CD4-positive, alpha-beta memory T cell (primary cell): ENCODE measurements at regions not wholly inside any gene's neighbourhood (a gene's known extent, or its start where the extent isn't known, plus 50 kb on each side); places are given as distances from the start of the nearest gene placed in this dataset.

ENCODE experiments used
- CTCF ChIA-PET: fragments of 350-600 bp; sonication (Branson Sonifier 250); formaldehyde crosslinking; loops from one replicate; lab custom pipeline; 2021; ENCODE audit warnings: inconsistent platforms; ENCODE audit not compliant: partially characterized antibody; lab: Charles Lee
- POLR2A ChIA-PET: fragments of 350-600 bp; sonication (Branson Sonifier 250); formaldehyde crosslinking; loops from one replicate; lab custom pipeline; 2021; ENCODE audit not compliant: partially characterized antibody; lab: Charles Lee
- DNase-seq, 5 donors: peaks; one replicate each; pipeline versions ENCODE4 v3.0.0 to v3.0.0-alpha.2; 2020 to 2022; ENCODE audit warnings: mixed read lengths in 1 of 5
- H3K27ac ChIP-seq: one replicate; pipeline ENCODE4 v1.7.0; 2013; ENCODE audit warnings: low read depth, low read length
- H3K27me3 ChIP-seq: 2 replicates; pipeline ENCODE4 v1.7.0; 2013; ENCODE audit warnings: mild to moderate bottlenecking, low read length, moderate library complexity; ENCODE audit not compliant: insufficient read depth
- H3K36me3 ChIP-seq: 2 replicates; pipeline ENCODE4 v1.7.0; 2013; ENCODE audit warnings: mild to moderate bottlenecking, low read length, moderate library complexity; ENCODE audit not compliant: insufficient read depth
- H3K4me1 ChIP-seq: 2 replicates; pipeline ENCODE4 v1.7.0; 2013; ENCODE audit warnings: mild to moderate bottlenecking, low read length, moderate library complexity; ENCODE audit not compliant: insufficient read depth
- H3K4me3 ChIP-seq, 2 donors: one replicate each; pipeline ENCODE4 v1.7.0; 2013; ENCODE audit warnings: low read length in 2 of 2, mild to moderate bottlenecking in 1 of 2
- H3K9me3 ChIP-seq, 2 donors: one replicate each; pipeline ENCODE4 v1.7.0; 2013; ENCODE audit warnings: low read length in 2 of 2, control low read depth in 1 of 2; ENCODE audit not compliant: control insufficient read depth in 1 of 2
- H3K27ac Mint-ChIP-seq, 7 donors: one replicate each; pipeline ENCODE4 v1.8.0; 2020 to 2021; ENCODE audit warnings: mixed read lengths in 7 of 7, mild to moderate bottlenecking in 6 of 7, inconsistent platforms in 3 of 7, moderate library complexity in 3 of 7
- H3K27me3 Mint-ChIP-seq, 2 donors: one replicate each; pipeline ENCODE4 v1.8.0; 2020 to 2021; ENCODE audit warnings: mixed read lengths in 2 of 2
- H3K36me3 Mint-ChIP-seq, 2 donors: one replicate each; pipeline ENCODE4 v1.8.0; 2020 to 2021; ENCODE audit warnings: mixed read lengths in 2 of 2, inconsistent platforms in 1 of 2, mild to moderate bottlenecking in 1 of 2
- H3K4me1 Mint-ChIP-seq, 4 donors: one replicate each; pipeline ENCODE4 v1.8.0; 2020 to 2021; ENCODE audit warnings: mixed read lengths in 4 of 4, mild to moderate bottlenecking in 1 of 4
- H3K4me3 Mint-ChIP-seq, 8 donors: one replicate each; pipeline ENCODE4 v1.8.0; 2020 to 2021; ENCODE audit warnings: mixed read lengths in 8 of 8, mild to moderate bottlenecking in 7 of 8, moderate library complexity in 6 of 8, inconsistent platforms in 3 of 8
- H3K9me3 Mint-ChIP-seq, 8 donors: one replicate each; pipeline ENCODE4 v1.8.0; 2020 to 2021; ENCODE audit warnings: mixed read lengths in 8 of 8, mild to moderate bottlenecking in 5 of 8, inconsistent platforms in 3 of 8, moderate library complexity in 1 of 8
- intact Hi-C: fragments of 100-400 bp; cut with micrococcal nuclease; formaldehyde crosslinking; loops from one replicate; pipeline ENCODE4 v1.15.1; 2023

DNA sequence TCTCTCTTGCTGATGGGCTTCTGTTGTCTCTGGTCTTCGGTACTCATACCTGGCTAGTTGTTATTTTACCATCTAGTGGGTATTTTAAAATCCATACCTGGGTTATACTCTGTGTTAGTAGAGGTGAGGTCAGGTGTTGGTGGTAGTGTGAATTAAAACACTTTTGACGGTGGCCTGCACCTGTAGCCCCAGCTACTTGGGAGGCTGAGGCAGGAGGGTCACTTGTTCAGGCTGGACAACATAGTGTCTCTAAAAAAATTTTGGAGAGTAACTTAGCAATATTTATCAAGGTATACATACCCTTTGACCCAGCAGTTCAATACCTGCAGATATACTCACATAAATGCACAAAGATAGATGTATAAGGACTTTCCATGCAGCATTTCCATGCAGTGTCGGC is 55.4 kb downstream of the GSX1 start:
- Mint-ChIP-seq H3K36me3 (no peaks in the 10 kb centered on the region), H3K27ac (no peak overlapping the region), H3K4me1 (no peaks in the 10 kb centered on the region), H3K9me3 (peaks cover 0 to 2% (median 0%) of the 10 kb centered on the region in 8 donors), H3K4me3 (no peak overlapping the region), H3K27me3 (peaks cover 22 to 32% of the 10 kb centered on the region in 2 donors)
- Histone ChIP-seq H3K9me3 (no peaks in the 10 kb centered on the region), H3K27me3 (no peaks in the 10 kb centered on the region), H3K4me1 (no peaks in the 10 kb centered on the region), H3K36me3 (no peaks in the 10 kb centered on the region), H3K27ac (no peak overlapping the region), H3K4me3 (no peak overlapping the region)
- DNase-seq = no peak
- intact Hi-C loops = no loop called here
- CTCF ChIA-PET = no interaction called here
- POLR2A ChIA-PET = no interaction called here

- no peaks in the 10 kb centered on the region for H3K4me1 Mint-ChIP-seq
- Histone ChIP-seq H3K4me1 (no peaks in the 10 kb centered on the region), H3K4me3 (no peak overlapping the region), H3K9me3 (no peaks in the 10 kb centered on the region), H3K27me3 (no peaks in the 10 kb centered on the region), H3K27ac (no peak overlapping the region), H3K36me3 (no peaks in the 10 kb centered on the region)
- H3K9me3 Mint-ChIP-seq = no peaks in the 10 kb centered on the region
- H3K27ac Mint-ChIP-seq = no peak overlapping the region
- peaks cover 26 to 32% of the 10 kb centered on the region in 2 donors for H3K27me3 Mint-ChIP-seq
- ChIA-PET CTCF (no interaction called here), POLR2A (no interaction called here)
- no peak overlapping the region for H3K4me3 Mint-ChIP-seq
- intact Hi-C loops = no loop called here
- DNase-seq = no peak
- no peaks in the 10 kb centered on the region for H3K36me3 Mint-ChIP-seq
These were observed 59.0 kb downstream of the GSX1 start for GRCh38 chr13:27851096-27851850.

GRCh38 chr13:27852491-27852890 is 60.2 kb downstream of the GSX1 start:
- Histone ChIP-seq H3K9me3 (no peaks in the 10 kb centered on the region), H3K27me3 (no peaks in the 10 kb centered on the region), H3K27ac (no peak overlapping the region), H3K36me3 (no peaks in the 10 kb centered on the region), H3K4me3 (no peak overlapping the region), H3K4me1 (no peaks in the 10 kb centered on the region)
- intact Hi-C loops = no loop called here
- Mint-ChIP-seq H3K4me1 (no peaks in the 10 kb centered on the region), H3K36me3 (no peaks in the 10 kb centered on the region), H3K27me3 (peaks cover 27 to 33% of the 10 kb centered on the region in 2 donors), H3K27ac (no peak overlapping the region), H3K9me3 (peaks cover 0 to 2% (median 0%) of the 10 kb centered on the region in 8 donors), H3K4me3 (no peak overlapping the region)
- DNase-seq = no peak
- CTCF ChIA-PET = interaction anchor here (0.9 kb wide), 1 partner anchor 22 kb away, joined by 4 read pairs; no protein-coding TSS in a partner anchor
- POLR2A ChIA-PET = no interaction called here

GRCh38 chr13:27853335-27853734 is 61.1 kb downstream of the GSX1 start:
- CTCF ChIA-PET = no interaction called here

GRCh38 chr13:27853861-27854260 is 61.6 kb downstream of the GSX1 start:
- H3K4me1 ChIP-seq = no peaks in the 10 kb centered on the region
- peaks cover 0 to 2% (median 0%) of the 10 kb centered on the region in 8 donors for H3K9me3 Mint-ChIP-seq
- ChIA-PET CTCF (no interaction called here), POLR2A (no interaction called here)
- no peak for DNase-seq
- no peak overlapping the region for H3K4me3 ChIP-seq
- no peaks in the 10 kb centered on the region for H3K36me3 Mint-ChIP-seq
- peaks cover 30 to 31% of the 10 kb centered on the region in 2 donors for H3K27me3 Mint-ChIP-seq
- H3K4me1 Mint-ChIP-seq = no peaks in the 10 kb centered on the region
- intact Hi-C loops = no loop called here
- H3K4me3 Mint-ChIP-seq = no peak overlapping the region
- no peak overlapping the region for H3K27ac Mint-ChIP-seq
- no peak overlapping the region for H3K27ac ChIP-seq
- no peaks in the 10 kb centered on the region for H3K9me3 ChIP-seq
- H3K27me3 ChIP-seq = no peaks in the 10 kb centered on the region
- H3K36me3 ChIP-seq = no peaks in the 10 kb centered on the region

More at GRCh38 chr13:27853335-27853734, 61.1 kb downstream of the GSX1 start:
- no peaks in the 10 kb centered on the region for H3K36me3 ChIP-seq
- no peaks in the 10 kb centered on the region for H3K36me3 Mint-ChIP-seq
- no peak overlapping the region for H3K4me3 Mint-ChIP-seq
- intact Hi-C loops = no loop called here
- no peaks in the 10 kb centered on the region for H3K9me3 ChIP-seq
- no peak for DNase-seq
- no peaks in the 10 kb centered on the region for H3K27me3 ChIP-seq
- H3K4me1 ChIP-seq = no peaks in the 10 kb centered on the region
- peaks cover 30 to 31% of the 10 kb centered on the region in 2 donors for H3K27me3 Mint-ChIP-seq
- no peak overlapping the region for H3K27ac Mint-ChIP-seq
- no peaks in the 10 kb centered on the region for H3K4me1 Mint-ChIP-seq
- no peak overlapping the region for H3K27ac ChIP-seq
- POLR2A ChIA-PET = no interaction called here
- no peak overlapping the region for H3K4me3 ChIP-seq
- H3K9me3 Mint-ChIP-seq = peaks cover 0 to 2% (median 0%) of the 10 kb centered on the region in 8 donors

- H3K4me1 ChIP-seq = no peaks in the 10 kb centered on the region
- H3K27ac ChIP-seq = no peak overlapping the region
- Mint-ChIP-seq H3K9me3 (peaks cover 0 to 2% (median 0%) of the 10 kb centered on the region in 8 donors), H3K4me3 (no peak overlapping the region), H3K27ac (no peak overlapping the region), H3K36me3 (no peaks in the 10 kb centered on the region), H3K27me3 (peaks cover 28 to 29% of the 10 kb centered on the region in 2 donors), H3K4me1 (no peaks in the 10 kb centered on the region)
- no peak for DNase-seq
- intact Hi-C loops = no loop called here
- H3K9me3 ChIP-seq = no peaks in the 10 kb centered on the region
- ChIA-PET POLR2A (no interaction called here), CTCF (interaction anchor here (0.7 to 2.1 kb wide), 2 partner anchors 25 to 28 kb away, joined by 3 to 12 read pairs; no protein-coding TSS in a partner anchor)
- H3K27me3 ChIP-seq = no peaks in the 10 kb centered on the region
- H3K36me3 ChIP-seq = no peaks in the 10 kb centered on the region
- no peak overlapping the region for H3K4me3 ChIP-seq
These were observed 62.3 kb downstream of the GSX1 start for GRCh38 chr13:27854606-27855005.

- POLR2A ChIA-PET = no interaction called here
- H3K27me3 Mint-ChIP-seq = peaks cover 23 to 24% of the 10 kb centered on the region in 2 donors
- no peaks in the 10 kb centered on the region for H3K36me3 Mint-ChIP-seq
- CTCF ChIA-PET = interaction anchor here (2.1 kb wide), 1 partner anchor 26 kb away, joined by 12 read pairs; no protein-coding TSS in a partner anchor
- peaks cover 0 to 2% (median 0%) of the 10 kb centered on the region in 8 donors for H3K9me3 Mint-ChIP-seq
- intact Hi-C loops = no loop called here
- H3K4me1 ChIP-seq = no peaks in the 10 kb centered on the region
- no peaks in the 10 kb centered on the region for H3K4me1 Mint-ChIP-seq
- DNase-seq = no peak
- H3K27ac Mint-ChIP-seq = no peak overlapping the region
- no peaks in the 10 kb centered on the region for H3K27me3 ChIP-seq
- no peaks in the 10 kb centered on the region for H3K9me3 ChIP-seq
- H3K4me3 Mint-ChIP-seq = no peak overlapping the region
- H3K4me3 ChIP-seq = no peak overlapping the region
- no peak overlapping the region for H3K27ac ChIP-seq
- no peaks in the 10 kb centered on the region for H3K36me3 ChIP-seq
These were observed 63.1 kb downstream of the GSX1 start for GRCh38 chr13:27855381-27855780.
